ENCODE measurements at regions not wholly inside any gene's neighbourhood (a gene's known extent, or its start where the extent isn't known, plus 50 kb on each side); places are given as distances from the start of the nearest gene placed in this dataset.

- TF ChIP-seq, protein P1, sequence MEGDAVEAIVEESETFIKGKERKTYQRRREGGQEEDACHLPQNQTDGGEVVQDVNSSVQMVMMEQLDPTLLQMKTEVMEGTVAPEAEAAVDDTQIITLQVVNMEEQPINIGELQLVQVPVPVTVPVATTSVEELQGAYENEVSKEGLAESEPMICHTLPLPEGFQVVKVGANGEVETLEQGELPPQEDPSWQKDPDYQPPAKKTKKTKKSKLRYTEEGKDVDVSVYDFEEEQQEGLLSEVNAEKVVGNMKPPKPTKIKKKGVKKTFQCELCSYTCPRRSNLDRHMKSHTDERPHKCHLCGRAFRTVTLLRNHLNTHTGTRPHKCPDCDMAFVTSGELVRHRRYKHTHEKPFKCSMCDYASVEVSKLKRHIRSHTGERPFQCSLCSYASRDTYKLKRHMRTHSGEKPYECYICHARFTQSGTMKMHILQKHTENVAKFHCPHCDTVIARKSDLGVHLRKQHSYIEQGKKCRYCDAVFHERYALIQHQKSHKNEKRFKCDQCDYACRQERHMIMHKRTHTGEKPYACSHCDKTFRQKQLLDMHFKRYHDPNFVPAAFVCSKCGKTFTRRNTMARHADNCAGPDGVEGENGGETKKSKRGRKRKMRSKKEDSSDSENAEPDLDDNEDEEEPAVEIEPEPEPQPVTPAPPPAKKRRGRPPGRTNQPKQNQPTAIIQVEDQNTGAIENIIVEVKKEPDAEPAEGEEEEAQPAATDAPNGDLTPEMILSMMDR (IDR thresholded peaks at IDR 0.05): no peak
- no peak for TF ChIP-seq POLR2A (IDR thresholded peaks at IDR 0.05)
- no peak for DNase-seq
- 45 to 53% (median 48%) methylated on average over 5 of the region's 5 CpGs for WGBS, 4 donors
- Histone ChIP-seq H3K4me3 (no peak overlapping the region), H3K9me3 (no peaks in the 10 kb centered on the region), H3K27me3 (no peaks in the 10 kb centered on the region), H3K27ac (peak overlapping the region in 9 of 12 donors; percentile 30 to 73 (median 50)), H3K36me3 (peaks cover 0 to 37% (median 10%) of the 10 kb centered on the region in 9 donors), H3K4me1 (peaks cover 10 to 93% (median 66%) of the 10 kb centered on the region in 12 donors)
- intact Hi-C loops (cut with DNase I): no loop called here
- ATAC-seq: no peak
Measured at GRCh38 chr1:201747261-201747660, 81.7 kb upstream of the IPO9 start.

DNA sequence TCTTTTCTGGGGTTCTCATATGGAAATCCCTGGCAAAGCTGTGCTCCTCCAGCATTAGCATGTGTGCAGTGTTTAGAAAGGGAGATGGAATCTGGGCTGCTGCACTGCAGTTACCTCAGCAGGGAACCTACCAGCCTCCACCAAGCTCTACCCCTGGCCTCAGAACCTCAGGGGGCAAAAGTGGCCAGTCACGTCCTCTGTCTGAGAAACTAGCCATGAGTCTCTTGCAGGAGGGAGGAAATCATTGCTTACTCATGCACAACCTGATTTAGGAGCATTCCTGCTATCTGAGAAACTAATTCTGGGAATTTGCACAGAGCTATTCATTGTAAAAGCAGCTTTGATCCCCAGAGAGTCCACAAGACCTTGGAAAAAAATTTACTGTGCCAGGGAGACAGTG lies 80.6 kb upstream of the IPO9 start:
- 29 to 50% (median 34%) methylated on average over 1 of the region's 1 CpG for WGBS, 4 donors
- H3K9me3 ChIP-seq: no peaks in the 10 kb centered on the region
- ATAC-seq (peak in 3 of 4 donors; percentile 29 to 34 (median 34)), DNase-seq (no peak)
- peak overlapping the region in 10 of 12 donors; percentile 2 to 73 (median 48) for H3K27ac ChIP-seq
- intact Hi-C loops (cut with DNase I): no loop called here
- no peak overlapping the region for H3K4me3 ChIP-seq
- H3K4me1 ChIP-seq: peaks cover 10 to 94% (median 74%) of the 10 kb centered on the region in 12 donors
- no peaks in the 10 kb centered on the region for H3K27me3 ChIP-seq
- TF ChIP-seq, protein P1 (IDR thresholded peaks at IDR 0.05): no peak
- TF ChIP-seq POLR2A (IDR thresholded peaks at IDR 0.05): no peak
- peaks cover 0 to 37% (median 10%) of the 10 kb centered on the region in 9 donors for H3K36me3 ChIP-seq

DNA sequence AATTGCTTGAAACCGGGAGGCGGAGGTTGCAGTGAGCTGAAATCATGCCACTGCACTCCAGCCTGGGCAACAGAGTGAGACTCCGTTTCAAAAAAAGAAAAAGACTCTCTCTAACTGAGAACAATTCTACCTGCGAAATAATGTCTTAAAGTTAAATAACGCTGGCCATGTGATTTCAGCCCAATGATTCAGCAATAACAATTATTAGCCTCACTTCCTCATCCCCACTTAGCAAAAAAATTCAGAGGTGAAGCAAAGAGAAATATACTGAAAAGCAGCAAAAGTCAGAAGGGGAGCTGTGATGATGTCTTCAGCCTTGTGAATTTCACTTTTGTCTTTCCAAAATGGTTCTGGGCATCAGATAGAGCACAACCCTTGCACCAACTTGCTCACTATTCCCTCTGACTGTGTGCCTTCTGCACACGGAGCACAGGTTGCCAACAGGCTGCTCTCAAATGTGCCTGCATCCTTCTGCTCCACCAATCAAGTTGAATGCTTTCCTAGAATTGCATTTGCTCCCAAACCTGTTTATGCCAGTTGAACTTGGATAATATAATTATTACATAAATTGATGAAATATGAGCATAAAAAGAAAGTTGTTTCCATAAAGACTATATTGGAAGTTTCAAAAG lies 79.8 kb upstream of the IPO9 start:
- TF ChIP-seq POLR2A (IDR thresholded peaks at IDR 0.05): no peak
- TF ChIP-seq, protein P1 (IDR thresholded peaks at IDR 0.05): no peak
- Histone ChIP-seq H3K27me3 (no peaks in the 10 kb centered on the region), H3K4me1 (peaks cover 10 to 99% (median 81%) of the 10 kb centered on the region in 12 donors), H3K4me3 (no peak overlapping the region), H3K9me3 (no peaks in the 10 kb centered on the region), H3K36me3 (peaks cover 0 to 28% (median 9%) of the 10 kb centered on the region in 9 donors), H3K27ac (peak overlapping the region in 8 of 12 donors; percentile 34 to 73 (median 50))
- intact Hi-C loops (cut with DNase I): no loop called here
- DNase-seq: no peak
- WGBS, 4 donors: 68 to 75% (median 70%) methylated on average over 6 of the region's 6 CpGs
- ATAC-seq: no peak

GRCh38 chr1:201750120-201750519 lies 78.8 kb upstream of the IPO9 start:
- no peaks in the 10 kb centered on the region for H3K9me3 ChIP-seq
- no peak for TF ChIP-seq POLR2A (IDR thresholded peaks at IDR 0.05)
- TF ChIP-seq, protein P1 (IDR thresholded peaks at IDR 0.05): no peak
- intact Hi-C loops (cut with DNase I): loop anchor here in 2 of 10 donors (5.0 kb wide), 2 partner anchors 37 to 42 kb away; no protein-coding TSS in a partner anchor
- ATAC-seq (no peak), DNase-seq (no peak)
- peaks cover 10 to 99% (median 84%) of the 10 kb centered on the region in 12 donors for H3K4me1 ChIP-seq
- peak overlapping the region in 11 of 12 donors; percentile 1 to 73 (median 34) for H3K27ac ChIP-seq
- 28 to 36% (median 32%) methylated on average over 3 of the region's 3 CpGs for WGBS, 4 donors
- no peaks in the 10 kb centered on the region for H3K27me3 ChIP-seq
- H3K4me3 ChIP-seq: no peak overlapping the region
- H3K36me3 ChIP-seq: peaks cover 0 to 19% (median 3%) of the 10 kb centered on the region in 9 donors
